Glutamatergic neuron (in vitro differentiated cells): ENCODE measurements at regions not wholly inside any gene's neighbourhood (a gene's known extent, or its start where the extent isn't known, plus 50 kb on each side); places are given as distances from the start of the nearest gene placed in this dataset.

Experiments used
- DNase-seq: peaks from one replicate; pipeline ENCODE4 v3.0.0; 2022
- H3K27ac Mint-ChIP-seq: one replicate; pipeline ENCODE4 v1.8.0; 2020; ENCODE audit warnings: mild to moderate bottlenecking, mixed read lengths, inconsistent platforms; ENCODE audit not compliant: unreplicated experiment
- H3K27me3 Mint-ChIP-seq: one replicate; pipeline ENCODE4 v1.8.0; 2020; ENCODE audit warnings: mild to moderate bottlenecking, moderate library complexity, mixed read lengths, inconsistent platforms; ENCODE audit not compliant: unreplicated experiment
- H3K36me3 Mint-ChIP-seq: one replicate; pipeline ENCODE4 v1.8.0; 2020; ENCODE audit warnings: mild to moderate bottlenecking, mixed read lengths, inconsistent platforms; ENCODE audit not compliant: unreplicated experiment
- H3K4me1 Mint-ChIP-seq: one replicate; pipeline ENCODE4 v1.8.0; 2020; ENCODE audit warnings: mild to moderate bottlenecking, low read depth, mixed read lengths, inconsistent platforms; ENCODE audit not compliant: unreplicated experiment
- H3K4me3 Mint-ChIP-seq: one replicate; pipeline ENCODE4 v1.8.0; 2020; ENCODE audit warnings: mild to moderate bottlenecking, mixed read lengths, inconsistent platforms; ENCODE audit not compliant: unreplicated experiment
- H3K9me3 Mint-ChIP-seq: one replicate; pipeline ENCODE4 v1.8.0; 2020; ENCODE audit warnings: mild to moderate bottlenecking, moderate library complexity, mixed read lengths, inconsistent platforms; ENCODE audit not compliant: unreplicated experiment
- CTCF ChIP-seq: fragments of 200-600 bp; sonication (generic); IDR thresholded peaks from one replicate; pipeline ENCODE4 v1.5.0; 2021; ENCODE audit not compliant: partially characterized antibody, unreplicated experiment

- Mint-ChIP-seq H3K9me3 (peaks cover 9% of the 10 kb centered on the region), H3K27me3 (peaks cover 2% of the 10 kb centered on the region), H3K4me3 (no peak overlapping the region), H3K4me1 (peaks cover 6% of the 10 kb centered on the region), H3K27ac (no peak overlapping the region), H3K36me3 (peaks cover 10% of the 10 kb centered on the region)
- no peak for TF ChIP-seq CTCF
- no peak for DNase-seq
Measured at GRCh38 chr11:45459491-45459890, 173.3 kb upstream of the SYT13 start.

GRCh38 chr11:45458269-45458668, 172.1 kb upstream of the SYT13 start:
- H3K27ac Mint-ChIP-seq = no peak overlapping the region
- peaks cover 10% of the 10 kb centered on the region for H3K36me3 Mint-ChIP-seq
- H3K27me3 Mint-ChIP-seq = peaks cover 2% of the 10 kb centered on the region
- H3K9me3 Mint-ChIP-seq = peaks cover 9% of the 10 kb centered on the region
- peaks cover 6% of the 10 kb centered on the region for H3K4me1 Mint-ChIP-seq
- no peak overlapping the region for H3K4me3 Mint-ChIP-seq
- TF ChIP-seq CTCF = no peak
- no peak for DNase-seq

GRCh38 chr11:45457649-45458048, 171.5 kb upstream of the SYT13 start:
- Mint-ChIP-seq H3K4me3 (peak overlapping the region; percentile 41), H3K27me3 (no peaks in the 10 kb centered on the region), H3K36me3 (peaks cover 10% of the 10 kb centered on the region), H3K4me1 (peaks cover 6% of the 10 kb centered on the region), H3K9me3 (peaks cover 7% of the 10 kb centered on the region), H3K27ac (no peak overlapping the region)
- DNase-seq = no peak
- TF ChIP-seq CTCF = no peak

- Mint-ChIP-seq H3K27ac (no peak overlapping the region), H3K36me3 (peaks cover 10% of the 10 kb centered on the region), H3K4me3 (no peak overlapping the region)
Measured at GRCh38 chr11:45456686-45457085, 170.5 kb upstream of the SYT13 start.

GRCh38 chr11:45455536-45455935, 169.4 kb upstream of the SYT13 start:
- H3K4me3 Mint-ChIP-seq = no peak overlapping the region

More at GRCh38 chr11:45456686-45457085, 170.5 kb upstream of the SYT13 start:
- TF ChIP-seq CTCF = no peak
- no peaks in the 10 kb centered on the region for H3K27me3 Mint-ChIP-seq
- peaks cover 6% of the 10 kb centered on the region for H3K4me1 Mint-ChIP-seq
- peaks cover 7% of the 10 kb centered on the region for H3K9me3 Mint-ChIP-seq
- no peak for DNase-seq

More at GRCh38 chr11:45455536-45455935, 169.4 kb upstream of the SYT13 start:
- Mint-ChIP-seq H3K4me1 (peaks cover 6% of the 10 kb centered on the region), H3K27ac (no peak overlapping the region), H3K9me3 (peaks cover 7% of the 10 kb centered on the region), H3K36me3 (peaks cover 6% of the 10 kb centered on the region), H3K27me3 (no peaks in the 10 kb centered on the region)
- DNase-seq = no peak
- TF ChIP-seq CTCF = no peak
